Epithelial cell of prostate (primary cell): ENCODE measurements at regions not wholly inside any gene's neighbourhood (a gene's known extent, or its start where the extent isn't known, plus 50 kb on each side); places are given as distances from the start of the nearest gene placed in this dataset.
"Not testable (repeated sequence)": the region's sequence is repeated elsewhere in the genome, so short reads cannot be mapped to it uniquely, and the experiment has no call there.

Experiments used
- DNase-seq: peaks from one replicate; pipeline ENCODE4 v3.0.0-alpha.2; 2011; ENCODE audit warnings: low read depth, low spot score
- H3K27ac ChIP-seq: fragments of 450-650 bp; 2 replicates; pipeline ENCODE4 v1.5.1; 2017; ENCODE audit warnings: mild to moderate bottlenecking

DNA sequence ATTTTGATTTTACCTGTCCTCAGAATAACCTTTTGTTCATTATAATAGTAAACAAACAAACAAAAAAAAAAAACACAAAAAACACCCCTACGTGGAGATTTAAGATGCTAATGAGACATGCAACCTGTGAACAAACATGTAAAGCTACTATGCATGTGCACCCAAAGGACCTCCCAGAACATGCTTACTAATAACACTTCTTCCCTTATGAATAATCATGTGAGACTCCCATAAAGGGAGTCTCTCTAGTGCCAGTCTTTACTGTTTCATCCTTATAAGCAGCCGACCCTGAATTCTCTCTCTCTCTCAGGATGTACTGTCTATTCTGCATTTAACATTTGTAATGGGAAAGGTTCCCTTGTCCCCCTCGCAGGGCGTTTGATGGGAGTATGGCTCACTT is 1051.1 kb downstream of the PCDH17 start:
- no peak overlapping the region for H3K27ac ChIP-seq
- DNase-seq = no peak

DNA sequence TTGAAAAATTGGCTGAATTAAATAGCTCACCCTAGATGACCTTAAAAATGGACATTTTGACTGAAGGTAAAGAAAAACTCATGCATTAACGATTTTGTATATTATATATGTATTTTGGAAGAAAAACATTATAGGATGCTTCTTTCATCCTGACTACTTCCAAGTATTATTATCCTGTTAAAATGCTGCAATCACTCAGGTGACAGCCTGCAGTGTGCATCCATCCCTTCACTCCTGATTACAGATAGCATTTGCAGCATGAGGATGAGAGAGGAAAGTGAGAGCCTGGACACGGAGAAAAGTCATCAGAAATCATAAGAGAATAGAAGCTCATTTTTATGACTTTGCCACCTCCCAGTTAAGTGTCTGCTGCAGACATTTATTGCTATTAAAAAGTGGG is 1055.6 kb downstream of the PCDH17 start:
- DNase-seq = no peak

DNA sequence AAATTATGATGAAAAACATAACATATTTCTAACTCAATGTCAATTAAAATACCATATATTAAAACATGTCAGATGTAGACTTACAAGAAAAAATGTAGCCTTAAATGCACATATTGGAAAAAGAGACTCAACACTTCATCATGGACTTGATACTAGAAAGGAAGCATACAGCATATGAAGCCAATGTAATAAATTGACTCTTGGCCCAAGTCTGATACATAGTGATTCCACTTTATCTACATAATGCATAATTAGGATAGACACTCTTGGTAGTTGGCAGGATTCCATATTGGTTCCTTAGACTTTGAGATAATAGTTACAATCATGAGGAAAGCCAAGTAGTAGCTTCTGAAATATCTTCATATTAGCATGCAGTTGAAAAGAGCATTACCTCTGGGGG is 1067.0 kb downstream of the PCDH17 start:
- H3K27ac ChIP-seq = no peak overlapping the region
- DNase-seq = no peak

More for the DNA sequence above, 1055.6 kb downstream of the PCDH17 start:
- H3K27ac ChIP-seq = no peak overlapping the region

DNA sequence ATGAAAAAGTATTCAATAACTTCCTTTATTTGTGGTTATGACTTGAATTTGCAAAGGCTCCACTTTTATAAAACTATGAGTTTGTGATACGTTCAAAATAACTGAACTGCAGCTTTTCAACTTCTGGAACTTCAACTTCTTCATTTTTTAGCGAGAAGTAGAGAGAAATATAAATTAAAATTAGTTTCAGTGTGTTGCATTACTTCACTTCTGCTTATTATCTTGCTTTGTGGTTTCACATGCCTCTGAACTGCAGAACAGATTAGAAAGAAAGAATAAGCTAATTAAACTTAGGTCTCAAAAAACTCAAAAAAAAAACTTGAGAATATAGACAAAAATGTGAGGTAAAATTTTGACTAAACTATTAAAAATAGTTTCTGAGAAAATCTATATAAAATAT is 1073.4 kb downstream of the PCDH17 start:
- no peak overlapping the region for H3K27ac ChIP-seq
- DNase-seq = no peak

DNA sequence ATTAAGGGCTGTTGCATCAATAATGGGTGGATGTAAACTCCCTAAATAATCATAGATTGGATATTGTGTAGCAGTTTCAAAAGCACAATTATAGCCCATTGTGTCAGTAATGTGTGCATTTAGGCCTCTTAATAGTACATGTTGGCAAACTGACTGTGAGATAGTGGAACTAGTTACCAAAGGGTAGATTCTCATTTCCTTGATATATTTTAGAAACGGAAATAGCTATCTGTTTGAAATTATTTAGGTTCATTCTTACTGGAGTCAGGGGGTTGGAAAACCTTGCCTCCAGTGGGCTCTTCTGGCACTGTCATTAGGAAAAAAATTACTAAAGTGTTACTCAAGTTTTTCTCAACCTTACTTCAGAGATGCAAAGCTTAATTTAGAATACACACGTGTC is 1074.9 kb downstream of the PCDH17 start:
- H3K27ac ChIP-seq = no peak overlapping the region
- DNase-seq = no peak

DNA sequence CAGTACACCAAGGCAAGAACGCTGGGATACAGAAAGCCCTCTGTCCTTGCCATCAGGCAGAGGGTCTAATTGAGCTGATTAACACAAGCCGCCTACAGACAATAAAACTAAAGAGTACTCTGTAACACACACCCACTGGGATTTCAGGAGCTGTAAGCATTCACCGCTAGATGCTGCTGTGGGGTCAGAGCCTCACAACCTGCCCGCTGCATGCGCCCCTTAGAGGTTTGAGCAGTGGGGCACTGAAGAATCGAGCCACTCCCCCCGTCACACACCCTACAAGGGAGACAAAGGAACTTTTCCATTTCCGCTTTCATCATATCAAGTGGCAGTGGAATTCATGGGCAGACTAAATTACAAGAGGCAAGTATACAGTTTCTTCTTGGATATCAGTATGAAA is 1080.6 kb downstream of the PCDH17 start:
- no peak overlapping the region for H3K27ac ChIP-seq
- DNase-seq = no peak

DNA sequence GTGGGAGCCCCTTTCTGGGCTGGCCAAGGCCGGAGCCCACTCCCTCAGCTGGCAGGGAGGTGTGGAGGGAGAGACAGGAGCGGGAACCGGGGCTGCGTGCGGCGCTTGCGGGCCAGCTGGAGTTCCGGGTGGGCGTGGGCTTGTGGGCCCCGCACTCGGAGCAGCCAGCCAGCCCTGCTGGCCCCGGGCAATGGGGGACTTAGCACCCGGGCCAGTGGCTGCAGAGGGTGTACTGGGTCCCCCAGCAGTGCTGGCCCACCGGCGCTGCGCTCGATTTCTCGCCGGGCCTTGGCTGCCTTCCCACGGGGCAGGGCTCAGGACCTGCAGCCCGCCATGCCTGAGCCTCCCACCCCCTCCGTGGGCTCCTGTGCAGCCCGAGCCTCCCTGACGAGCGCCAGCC is 1082.5 kb downstream of the PCDH17 start:
- H3K27ac ChIP-seq, DNase-seq: not testable (repeated sequence)

DNA sequence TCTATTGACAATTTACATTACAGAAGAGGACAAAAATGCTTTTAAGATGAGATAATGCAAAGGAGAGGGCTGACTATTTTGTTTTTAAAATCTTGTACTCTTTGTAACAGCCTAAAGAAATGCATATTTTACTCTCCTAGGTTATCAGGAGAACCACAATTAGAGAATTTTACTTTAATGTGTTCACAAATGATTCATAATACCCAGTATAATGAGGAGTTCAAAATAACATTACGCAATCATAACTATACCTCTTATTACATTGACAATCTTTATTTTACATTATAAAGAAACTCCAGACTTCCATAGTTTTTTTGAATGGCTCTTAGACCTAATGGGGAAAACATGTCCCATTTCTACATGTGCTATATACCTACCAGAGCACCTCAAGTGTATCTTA is 1089.7 kb downstream of the PCDH17 start:
- no peak overlapping the region for H3K27ac ChIP-seq
- no peak for DNase-seq

DNA sequence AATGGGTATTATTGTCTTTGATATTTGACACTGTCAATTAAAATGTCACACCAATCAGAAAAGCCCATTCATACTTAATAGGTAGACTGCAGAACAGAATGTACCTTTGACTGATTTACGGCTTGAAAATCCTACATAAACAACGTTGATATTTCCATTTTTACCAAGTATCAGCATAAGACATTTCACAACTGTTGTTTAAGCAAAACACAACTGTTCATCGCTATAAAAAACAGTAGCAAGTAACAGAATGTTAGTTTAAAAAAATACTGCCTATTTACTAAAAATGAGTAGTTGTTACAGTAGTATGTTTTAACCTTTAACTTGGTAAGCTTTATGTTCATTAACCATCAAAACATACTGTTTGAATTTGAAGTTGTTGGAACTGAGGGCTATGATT is 1096.6 kb downstream of the PCDH17 start:
- H3K27ac ChIP-seq = no peak overlapping the region
- no peak for DNase-seq

DNA sequence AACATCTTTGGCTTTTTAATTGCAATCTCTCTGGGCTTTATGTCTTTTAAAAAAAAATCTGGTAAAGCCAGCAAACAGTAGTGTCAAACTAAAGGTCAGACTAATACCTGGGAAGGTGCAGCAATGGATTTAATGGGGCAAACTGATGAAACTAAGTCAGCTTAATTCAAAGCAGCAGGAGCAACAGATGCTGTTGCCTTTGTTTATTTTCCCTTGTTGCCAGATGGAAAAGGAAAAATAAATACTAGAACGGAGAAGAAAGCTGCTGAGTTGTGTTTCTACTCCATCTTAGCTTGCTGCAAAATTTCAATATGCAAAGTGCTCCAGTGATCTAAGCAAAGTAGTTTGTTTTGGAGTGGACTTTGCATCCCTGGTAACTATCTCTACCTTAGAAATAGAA is 1097.8 kb downstream of the PCDH17 start:
- H3K27ac ChIP-seq = no peak overlapping the region
- no peak for DNase-seq

DNA sequence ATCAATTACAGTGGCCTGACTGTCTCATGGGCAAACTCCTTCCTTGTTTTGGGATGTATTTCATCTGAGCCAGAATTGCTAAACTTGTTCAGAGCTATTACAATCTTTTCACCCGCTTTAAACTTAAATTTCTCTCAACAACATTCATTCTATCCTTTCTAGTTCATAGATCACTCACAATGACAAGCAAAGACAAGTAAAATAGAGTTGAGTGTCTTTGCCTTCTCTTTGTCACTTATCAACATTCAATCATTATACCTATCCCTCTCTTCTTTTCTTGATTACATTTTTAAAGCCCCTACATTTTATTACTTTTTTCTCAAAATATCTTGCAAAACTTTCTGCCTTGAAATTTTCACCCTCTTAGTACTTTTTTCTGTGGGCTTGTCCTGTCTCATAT is 1113.1 kb downstream of the PCDH17 start:
- H3K27ac ChIP-seq = no peak overlapping the region
- no peak for DNase-seq

DNA sequence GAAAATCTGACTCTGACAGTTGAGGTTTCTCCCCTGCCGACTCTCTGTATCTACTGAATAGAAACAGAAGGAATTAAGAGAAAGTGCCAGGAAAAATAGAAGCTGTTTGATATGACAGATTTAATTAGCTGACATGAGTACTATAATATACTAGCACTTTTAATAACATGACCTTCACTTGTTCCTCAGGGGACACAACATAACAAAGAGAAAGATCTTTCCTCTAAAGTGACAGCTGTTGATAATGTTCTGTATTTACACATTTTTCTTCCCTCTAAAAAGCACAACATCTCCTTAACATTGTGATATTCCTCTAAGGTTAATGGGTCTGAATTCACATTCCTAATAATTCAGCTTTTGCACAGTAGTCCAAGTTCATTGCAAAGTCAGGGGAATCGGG is 1136.0 kb downstream of the PCDH17 start:
- no peak for DNase-seq

DNA sequence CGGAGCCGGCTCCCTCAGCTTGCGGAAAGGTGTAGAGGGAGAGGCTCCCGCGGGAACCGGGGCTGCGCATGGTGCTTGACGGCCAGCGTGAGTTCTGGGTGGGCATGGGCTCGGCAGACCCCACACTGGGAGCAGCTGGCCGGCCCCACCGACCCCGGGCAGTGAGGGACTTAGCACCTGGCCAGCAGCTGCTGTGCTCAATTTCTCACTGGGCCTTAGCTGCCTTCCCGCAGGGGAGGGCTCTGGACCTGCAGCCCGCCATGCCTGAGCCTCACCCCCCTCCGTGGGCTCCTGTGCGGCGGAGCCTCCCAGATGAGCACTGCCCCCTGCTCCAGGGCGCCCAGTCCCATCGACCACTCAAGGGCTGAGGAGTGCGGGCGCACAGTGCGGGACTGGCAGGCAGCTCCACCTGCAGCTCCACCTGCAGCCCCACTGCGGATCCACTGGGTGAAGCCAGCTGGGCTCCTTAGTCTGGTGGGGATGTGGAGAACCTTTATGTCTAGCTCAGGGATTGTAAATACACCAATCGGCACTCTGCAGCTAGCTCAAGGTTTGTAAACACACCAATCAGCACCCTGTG is 1141.8 kb downstream of the PCDH17 start:
- no peak for DNase-seq
- no peak overlapping the region for H3K27ac ChIP-seq

More for the DNA sequence above, 1136.0 kb downstream of the PCDH17 start:
- no peak overlapping the region for H3K27ac ChIP-seq

DNA sequence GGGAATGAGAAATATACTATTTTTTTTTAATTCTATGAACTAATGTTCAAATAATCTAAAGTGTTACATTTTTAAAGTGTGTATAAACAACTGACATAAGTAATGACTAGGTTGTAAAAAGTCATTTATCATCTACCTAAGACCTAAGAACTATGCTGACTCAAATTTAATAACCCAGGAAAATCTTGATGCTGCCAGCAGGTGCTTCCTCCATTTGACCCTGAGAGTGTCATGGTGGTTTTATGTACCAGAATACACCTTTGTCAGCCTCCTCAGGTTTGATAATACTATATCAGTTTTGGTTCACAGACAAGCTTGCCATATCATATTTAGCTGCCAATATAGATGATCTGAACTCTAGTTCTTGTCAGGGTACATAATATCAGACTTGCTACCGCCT is 1151.2 kb downstream of the PCDH17 start:
- H3K27ac ChIP-seq = no peak overlapping the region
- DNase-seq = no peak

DNA sequence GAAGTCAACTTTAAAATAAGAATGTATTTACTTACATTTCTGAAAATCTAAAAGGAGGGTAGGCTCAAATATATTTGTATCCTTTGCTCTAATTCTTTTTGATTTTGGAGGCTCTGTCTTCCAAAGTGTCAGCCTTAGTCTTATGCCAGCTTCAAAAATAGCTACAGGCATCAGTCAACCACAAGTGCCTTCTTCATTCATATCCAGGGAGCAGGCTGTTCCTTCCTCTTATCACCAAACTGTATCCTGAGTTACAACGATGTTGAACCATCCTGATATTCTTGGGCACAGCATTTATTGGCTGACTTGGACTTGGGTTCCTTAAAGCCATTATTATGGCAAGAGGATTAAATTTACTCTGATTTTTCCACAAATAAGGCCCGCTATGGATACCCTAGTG is 1161.3 kb downstream of the PCDH17 start:
- no peak overlapping the region for H3K27ac ChIP-seq
- DNase-seq = no peak

DNA sequence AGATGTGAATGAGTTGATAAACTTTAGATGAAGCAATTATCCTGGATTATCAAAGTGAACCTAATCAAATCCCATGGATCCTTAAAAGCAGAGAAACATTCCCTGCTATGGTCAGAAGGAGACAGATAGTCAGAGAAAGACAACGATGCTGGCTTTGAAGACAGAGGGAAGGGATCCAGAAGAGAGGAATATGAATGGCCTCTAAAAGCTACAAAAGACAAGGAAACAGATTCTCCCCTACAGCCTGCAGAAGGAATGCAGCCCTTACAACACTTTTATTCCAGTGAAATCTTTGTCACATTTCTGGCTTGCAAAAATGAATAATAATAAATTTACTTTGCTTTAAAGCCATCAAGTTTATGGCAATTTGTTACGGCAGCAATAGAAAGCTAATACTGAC is 1164.2 kb downstream of the PCDH17 start:
- no peak overlapping the region for H3K27ac ChIP-seq
- no peak for DNase-seq

DNA sequence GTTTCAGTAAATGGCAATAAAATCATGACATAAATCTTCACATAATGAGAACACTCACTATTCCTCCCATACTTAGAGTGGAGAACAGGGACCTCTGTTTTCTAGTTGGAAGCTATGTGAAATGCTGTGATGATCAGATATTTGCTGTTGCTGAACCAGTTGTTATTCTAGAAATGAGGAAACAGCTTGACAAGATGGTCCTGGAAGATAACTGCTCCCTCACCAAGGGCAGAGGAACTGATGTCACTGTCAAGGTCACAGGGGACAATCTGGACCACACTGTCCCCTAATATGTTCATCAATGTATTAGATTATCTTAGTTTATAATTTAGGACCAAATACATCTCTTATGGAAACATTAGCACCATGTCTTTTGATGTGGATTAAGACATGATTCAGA is 1173.3 kb downstream of the PCDH17 start:
- H3K27ac ChIP-seq = no peak overlapping the region
- DNase-seq = no peak

DNA sequence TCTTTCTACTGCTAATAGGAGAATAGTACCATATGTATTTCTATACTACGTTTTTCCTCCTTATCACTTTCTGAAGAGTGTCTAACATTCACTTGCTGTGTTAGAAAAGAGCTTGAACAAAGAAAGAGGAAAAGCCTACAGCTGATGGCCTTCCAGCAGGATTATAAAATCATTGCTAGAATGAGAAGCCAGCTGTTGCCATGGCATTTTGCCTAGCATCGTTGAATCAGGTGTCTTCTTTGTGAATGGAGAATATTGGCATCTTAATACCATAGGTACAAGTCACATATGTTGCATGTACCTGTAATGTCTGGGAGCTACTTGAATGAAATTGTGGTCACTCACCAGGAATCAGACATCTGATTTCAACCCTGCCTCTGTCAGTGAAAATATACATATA is 1174.9 kb downstream of the PCDH17 start:
- H3K27ac ChIP-seq = no peak overlapping the region
- DNase-seq = no peak

DNA sequence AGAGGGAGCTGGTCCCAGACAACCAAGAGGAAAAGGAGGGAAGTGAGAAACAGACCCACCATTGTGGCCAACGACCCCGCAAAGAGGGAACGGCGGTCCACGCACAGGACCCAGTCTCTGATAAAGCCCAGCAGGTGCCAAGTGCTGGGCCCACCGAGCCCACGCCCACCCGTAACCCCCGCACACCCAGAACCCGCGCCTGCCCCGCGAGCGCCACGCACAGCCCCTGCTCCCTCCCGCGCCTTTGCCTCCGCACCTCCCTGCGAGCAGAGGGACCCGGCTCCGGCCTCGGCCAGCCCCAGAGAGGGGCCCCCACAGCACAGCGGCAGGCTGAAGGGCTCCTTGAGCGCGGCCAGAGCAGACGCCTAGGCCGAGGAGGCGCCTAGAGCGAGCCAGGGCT is 1192.2 kb downstream of the PCDH17 start:
- DNase-seq = no peak
- no peak overlapping the region for H3K27ac ChIP-seq

DNA sequence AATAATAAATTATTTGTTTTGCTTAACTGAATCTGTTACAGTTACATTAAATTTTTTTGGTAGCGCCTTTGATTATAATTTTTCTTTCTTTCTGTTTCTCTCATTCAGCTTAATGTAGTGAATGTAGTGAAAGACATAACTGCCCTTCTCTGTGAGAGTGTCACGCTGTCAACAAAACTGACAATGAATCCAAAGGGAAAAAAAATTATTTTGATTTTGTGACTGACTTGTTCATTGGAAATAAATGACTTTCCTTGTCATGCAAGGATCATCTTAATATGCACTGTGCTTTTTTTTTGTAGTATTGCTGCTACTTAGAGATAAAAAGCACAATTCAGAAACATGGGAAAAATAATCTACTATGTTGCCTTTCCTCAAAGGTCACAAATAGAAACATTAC is 1196.4 kb downstream of the PCDH17 start:
- no peak for DNase-seq
- H3K27ac ChIP-seq = no peak overlapping the region

DNA sequence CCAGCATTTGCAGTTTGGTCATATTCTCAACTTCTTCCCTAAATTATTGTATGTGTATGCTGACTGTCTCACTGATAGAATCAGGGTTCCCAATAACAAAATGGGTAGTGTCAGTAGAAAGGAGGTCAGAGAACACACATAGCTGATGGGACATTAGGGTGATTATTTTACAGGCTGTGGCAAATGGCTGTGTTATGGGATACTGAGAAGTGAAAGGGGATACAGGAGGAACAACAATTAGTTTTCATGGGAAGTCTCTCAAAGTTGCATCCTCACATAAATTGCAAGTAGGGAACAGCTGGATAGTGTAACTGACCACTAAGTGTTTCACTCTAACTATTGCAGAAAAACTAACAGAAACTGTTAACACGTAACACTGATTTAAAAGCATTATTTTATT is 1199.3 kb downstream of the PCDH17 start:
- no peak for DNase-seq
- H3K27ac ChIP-seq = no peak overlapping the region

DNA sequence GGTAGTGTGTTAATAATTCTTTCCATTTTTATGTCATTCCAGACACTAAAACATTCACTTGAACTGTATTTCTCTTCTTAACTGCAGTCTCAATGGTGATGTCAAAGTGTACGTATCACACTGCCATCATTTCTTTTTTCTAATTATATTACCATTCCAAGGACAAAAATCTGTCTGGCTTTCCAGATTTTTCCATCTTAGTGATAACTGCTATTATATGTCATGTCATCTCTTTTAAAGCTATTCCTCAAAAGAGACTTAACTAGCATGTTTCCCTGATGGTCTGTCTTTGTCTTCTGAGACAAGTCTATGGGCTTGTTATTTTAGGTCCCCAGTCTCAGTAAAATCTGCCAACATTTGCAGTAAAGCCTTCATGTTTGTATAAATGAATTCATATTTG is 1207.1 kb downstream of the PCDH17 start:
- DNase-seq = no peak
- no peak overlapping the region for H3K27ac ChIP-seq

DNA sequence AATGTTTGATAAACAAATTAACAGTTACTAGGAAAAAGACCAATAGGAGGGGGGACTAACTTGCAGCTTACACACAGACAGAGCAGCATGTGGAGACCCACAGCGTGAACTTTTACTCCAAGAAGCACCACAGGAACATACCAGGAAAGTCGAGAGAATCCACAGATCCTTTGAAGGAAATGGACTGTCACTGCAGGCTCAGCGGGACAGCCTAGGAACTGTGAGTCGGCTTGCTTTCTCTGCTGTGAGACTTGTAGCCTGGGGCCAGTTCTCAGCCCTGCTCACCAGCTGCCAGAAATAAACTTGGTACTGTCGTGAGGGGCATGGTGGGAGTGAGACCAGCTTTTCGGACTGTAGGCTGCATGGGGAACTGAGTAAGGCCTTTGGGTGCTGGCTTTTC is 1211.5 kb downstream of the PCDH17 start:
- no peak for DNase-seq

More for the DNA sequence above, 1211.5 kb downstream of the PCDH17 start:
- no peak overlapping the region for H3K27ac ChIP-seq
